Endodermal cell (in vitro differentiated cells): ENCODE measurements at regions not wholly inside any gene's neighbourhood (a gene's known extent, or its start where the extent isn't known, plus 50 kb on each side); places are given as distances from the start of the nearest gene placed in this dataset.

Experiments
- DNase-seq: peaks from one replicate; pipeline ENCODE4 v3.0.0-alpha.2; 2017
- H3K27ac ChIP-seq: 2 replicates; pipeline ENCODE4 v1.5.1; 2013; ENCODE audit warnings: mild to moderate bottlenecking, low read depth, low read length, moderate library complexity
- H3K27me3 ChIP-seq: 2 replicates; pipeline ENCODE4 v1.6.1; 2013; ENCODE audit warnings: mild to moderate bottlenecking, low read length, moderate library complexity; ENCODE audit not compliant: insufficient read depth, control insufficient read depth, poor library complexity, severe bottlenecking
- H3K36me3 ChIP-seq: 2 replicates; pipeline ENCODE4 v1.7.0; 2013; ENCODE audit warnings: mild to moderate bottlenecking, low read length, moderate library complexity; ENCODE audit not compliant: control insufficient read depth, insufficient read depth
- H3K4me1 ChIP-seq: one replicate; pipeline ENCODE4 v1.7.0; 2013; ENCODE audit warnings: low read length; ENCODE audit not compliant: control insufficient read depth, insufficient read depth
- H3K4me3 ChIP-seq: 2 replicates; pipeline ENCODE4 v1.5.1; 2013; ENCODE audit warnings: mild to moderate bottlenecking, low read length, moderate library complexity
- H3K9ac ChIP-seq: 2 replicates; pipeline ENCODE4 v1.6.1; 2013; ENCODE audit warnings: mild to moderate bottlenecking, low read length, moderate library complexity; ENCODE audit not compliant: poor library complexity, severe bottlenecking; ENCODE audit errors: extremely low read depth
- H3K9me3 ChIP-seq: 2 replicates; pipeline ENCODE4 v1.6.1; 2013; ENCODE audit warnings: mild to moderate bottlenecking, low read length, moderate library complexity; ENCODE audit not compliant: control insufficient read depth
- H3K27ac Mint-ChIP-seq: 2 replicates; pipeline ENCODE4 v1.8.0; 2020; ENCODE audit warnings: mixed read lengths
- H3K27me3 Mint-ChIP-seq: 2 replicates; pipeline ENCODE4 v1.8.0; 2021; ENCODE audit warnings: mild to moderate bottlenecking, mixed read lengths; ENCODE audit not compliant: insufficient read depth
- H3K36me3 Mint-ChIP-seq: 2 replicates; pipeline ENCODE4 v1.8.0; 2020; ENCODE audit warnings: low read depth, mixed read lengths
- H3K4me1 Mint-ChIP-seq: 2 replicates; pipeline ENCODE4 v1.8.0; 2020; ENCODE audit warnings: mixed read lengths
- H3K4me3 Mint-ChIP-seq: 2 replicates; pipeline ENCODE4 v1.8.0; 2020; ENCODE audit warnings: mild to moderate bottlenecking, moderate library complexity, mixed read lengths
- H3K9me3 Mint-ChIP-seq: 2 replicates; pipeline ENCODE4 v1.8.0; 2020; ENCODE audit warnings: mild to moderate bottlenecking, mixed read lengths
- WGBS, 2 experiments: methylation state at CpG; one replicate each; pipeline versions ENCODE4 v1.1.5 to v1.1.7; 2013; ENCODE audit warnings: missing lambda C conversion rate in 2 of 2, mixed read lengths in 1 of 2; ENCODE audit not compliant: insufficient coverage in 1 of 2, insufficient read length in 1 of 2; 5-methylcytosine and 5-hydroxymethylcytosine counted together
- TF ChIP-seq, protein P1 (sequence below): fragments of 200-600 bp; sonication (generic); conservative IDR thresholded peaks from 2 replicates; pipeline ENCODE4 v1.5.0; 2021; ENCODE audit warnings: antibody characterized with exemption, mild to moderate bottlenecking

DNA sequence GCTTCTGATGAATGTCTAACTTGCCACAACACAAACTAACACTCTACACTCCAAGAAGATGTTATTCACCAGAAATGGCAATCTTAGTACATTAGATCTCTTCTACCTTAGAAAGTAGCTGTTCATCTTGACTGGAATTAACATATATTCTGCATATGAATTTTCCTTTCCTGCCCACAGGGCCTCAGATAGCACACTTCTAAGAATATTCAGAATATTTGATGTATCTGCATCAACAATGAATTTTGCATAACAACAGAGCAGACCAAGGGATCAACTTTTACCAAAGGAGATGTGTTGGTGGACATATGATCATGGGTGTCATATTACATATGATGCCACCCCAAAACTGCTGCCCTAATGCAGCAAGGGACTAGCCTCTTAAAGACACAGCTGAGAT lies 960.8 kb upstream of the GHITM start:
- Mint-ChIP-seq H3K4me3 (no peak overlapping the region), H3K4me1 (no peaks in the 10 kb centered on the region), H3K27ac (no peak overlapping the region), H3K27me3 (no peaks in the 10 kb centered on the region), H3K9me3 (no peaks in the 10 kb centered on the region), H3K36me3 (no peaks in the 10 kb centered on the region)
- H3K27me3 ChIP-seq: no peaks in the 10 kb centered on the region
- no peaks in the 10 kb centered on the region for H3K36me3 ChIP-seq
- H3K9me3 ChIP-seq: no peaks in the 10 kb centered on the region
- H3K9ac ChIP-seq: no peak overlapping the region
- H3K4me3 ChIP-seq: no peak overlapping the region
- TF ChIP-seq, protein P1, sequence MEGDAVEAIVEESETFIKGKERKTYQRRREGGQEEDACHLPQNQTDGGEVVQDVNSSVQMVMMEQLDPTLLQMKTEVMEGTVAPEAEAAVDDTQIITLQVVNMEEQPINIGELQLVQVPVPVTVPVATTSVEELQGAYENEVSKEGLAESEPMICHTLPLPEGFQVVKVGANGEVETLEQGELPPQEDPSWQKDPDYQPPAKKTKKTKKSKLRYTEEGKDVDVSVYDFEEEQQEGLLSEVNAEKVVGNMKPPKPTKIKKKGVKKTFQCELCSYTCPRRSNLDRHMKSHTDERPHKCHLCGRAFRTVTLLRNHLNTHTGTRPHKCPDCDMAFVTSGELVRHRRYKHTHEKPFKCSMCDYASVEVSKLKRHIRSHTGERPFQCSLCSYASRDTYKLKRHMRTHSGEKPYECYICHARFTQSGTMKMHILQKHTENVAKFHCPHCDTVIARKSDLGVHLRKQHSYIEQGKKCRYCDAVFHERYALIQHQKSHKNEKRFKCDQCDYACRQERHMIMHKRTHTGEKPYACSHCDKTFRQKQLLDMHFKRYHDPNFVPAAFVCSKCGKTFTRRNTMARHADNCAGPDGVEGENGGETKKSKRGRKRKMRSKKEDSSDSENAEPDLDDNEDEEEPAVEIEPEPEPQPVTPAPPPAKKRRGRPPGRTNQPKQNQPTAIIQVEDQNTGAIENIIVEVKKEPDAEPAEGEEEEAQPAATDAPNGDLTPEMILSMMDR: no peak
- no peak overlapping the region for H3K27ac ChIP-seq
- no peak for DNase-seq
- H3K4me1 ChIP-seq: no peaks in the 10 kb centered on the region

DNA sequence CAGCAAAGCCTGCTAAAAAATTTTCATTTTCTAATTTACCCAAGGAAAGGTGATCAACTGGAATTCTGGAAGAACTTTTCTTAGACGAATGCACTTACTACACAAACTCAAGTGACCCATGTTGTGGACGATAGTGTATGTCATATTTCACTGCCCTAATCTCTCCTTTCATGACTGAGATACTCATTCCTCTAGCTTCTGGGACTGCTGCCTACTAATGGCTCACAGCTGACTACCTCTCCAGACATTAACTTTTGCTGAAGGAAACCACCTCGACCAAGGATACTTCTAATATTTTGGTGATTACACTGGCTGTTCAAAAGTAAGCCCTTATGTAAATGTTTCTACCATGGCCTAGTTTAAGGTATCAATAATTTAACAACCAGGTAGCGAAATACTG lies 959.9 kb upstream of the GHITM start:
- Histone ChIP-seq H3K27ac (no peak overlapping the region), H3K36me3 (no peaks in the 10 kb centered on the region), H3K4me1 (no peaks in the 10 kb centered on the region), H3K4me3 (no peak overlapping the region), H3K27me3 (no peaks in the 10 kb centered on the region), H3K9ac (no peak overlapping the region), H3K9me3 (no peaks in the 10 kb centered on the region)
- WGBS, 2 experiments: 81 to 90% methylated on average over 3 to 4 of the region's 4 CpGs
- Mint-ChIP-seq H3K4me1 (no peaks in the 10 kb centered on the region), H3K4me3 (no peak overlapping the region), H3K27me3 (no peaks in the 10 kb centered on the region), H3K36me3 (no peaks in the 10 kb centered on the region), H3K27ac (no peak overlapping the region), H3K9me3 (no peaks in the 10 kb centered on the region)
- DNase-seq: no peak
- TF ChIP-seq, protein P1: no peak

DNA sequence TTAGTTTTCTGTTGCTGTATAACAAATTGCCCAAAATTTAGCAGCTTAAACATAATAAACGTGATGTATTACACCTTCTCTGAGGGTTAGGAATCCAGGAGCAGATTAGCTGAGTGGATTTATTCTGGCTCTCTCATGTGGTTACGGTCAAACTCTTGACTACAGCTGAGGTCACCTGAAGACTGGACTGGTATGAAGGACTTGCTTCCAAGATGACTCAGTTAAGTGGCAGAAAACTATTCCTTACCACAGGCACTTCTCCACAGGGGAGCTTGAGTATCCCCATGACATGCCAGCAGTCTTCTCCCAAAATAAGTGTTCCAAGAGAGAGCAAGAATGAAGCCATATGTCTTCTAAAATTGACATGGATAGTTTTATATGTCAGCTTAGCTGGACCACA lies 957.2 kb upstream of the GHITM start:
- 94 to 100% methylated on average over 2 of the region's 2 CpGs for WGBS, 2 experiments
- H3K36me3 ChIP-seq: no peaks in the 10 kb centered on the region
- H3K4me1 ChIP-seq: no peaks in the 10 kb centered on the region
- H3K27me3 ChIP-seq: no peaks in the 10 kb centered on the region
- no peak overlapping the region for H3K27ac ChIP-seq
- Mint-ChIP-seq H3K4me1 (no peaks in the 10 kb centered on the region), H3K27me3 (no peaks in the 10 kb centered on the region), H3K4me3 (no peak overlapping the region), H3K36me3 (no peaks in the 10 kb centered on the region), H3K27ac (no peak overlapping the region), H3K9me3 (peaks cover 13% of the 10 kb centered on the region)
- H3K9ac ChIP-seq: no peak overlapping the region
- no peak overlapping the region for H3K4me3 ChIP-seq
- no peak for DNase-seq
- peaks cover 4% of the 10 kb centered on the region for H3K9me3 ChIP-seq
- TF ChIP-seq, protein P1: no peak
